Progenitor cell of endocrine pancreas (in vitro differentiated cells): ENCODE measurements at regions not wholly inside any gene's neighbourhood (a gene's known extent, or its start where the extent isn't known, plus 50 kb on each side); places are given as distances from the start of the nearest gene placed in this dataset.
"Not testable (repeated sequence)": the region's sequence is repeated elsewhere in the genome, so short reads cannot be mapped to it uniquely, and the experiment has no call there.

Source experiments
- DNase-seq: peaks from one replicate; pipeline ENCODE4 v3.0.0; 2021; ENCODE audit warnings: low spot score; ENCODE audit not compliant: unreplicated experiment
- H3K27ac Mint-ChIP-seq: 2 replicates; pipeline ENCODE4 v1.8.0; 2021; ENCODE audit warnings: mild to moderate bottlenecking, moderate library complexity, mixed read lengths
- H3K27me3 Mint-ChIP-seq: 2 replicates; pipeline ENCODE4 v1.8.0; 2021; ENCODE audit warnings: mixed read lengths
- H3K36me3 Mint-ChIP-seq: 2 replicates; pipeline ENCODE4 v1.8.0; 2022; ENCODE audit warnings: mixed read lengths; ENCODE audit not compliant: insufficient read depth
- H3K4me1 Mint-ChIP-seq: 2 replicates; pipeline ENCODE4 v1.8.0; 2021; ENCODE audit warnings: low read depth, mixed read lengths
- H3K4me3 Mint-ChIP-seq: 2 replicates; pipeline ENCODE4 v1.8.0; 2021; ENCODE audit warnings: low read depth, mild to moderate bottlenecking, moderate library complexity, mixed read lengths
- H3K9me3 Mint-ChIP-seq: 2 replicates; pipeline ENCODE4 v1.8.0; 2021; ENCODE audit warnings: low read depth, mixed read lengths
- TF ChIP-seq, protein P1 (sequence below): fragments of 200-600 bp; sonication (generic); IDR thresholded peaks from one replicate; pipeline ENCODE4 v1.5.0; 2021; ENCODE audit warnings: antibody characterized with exemption, mild to moderate bottlenecking; ENCODE audit not compliant: unreplicated experiment

DNA sequence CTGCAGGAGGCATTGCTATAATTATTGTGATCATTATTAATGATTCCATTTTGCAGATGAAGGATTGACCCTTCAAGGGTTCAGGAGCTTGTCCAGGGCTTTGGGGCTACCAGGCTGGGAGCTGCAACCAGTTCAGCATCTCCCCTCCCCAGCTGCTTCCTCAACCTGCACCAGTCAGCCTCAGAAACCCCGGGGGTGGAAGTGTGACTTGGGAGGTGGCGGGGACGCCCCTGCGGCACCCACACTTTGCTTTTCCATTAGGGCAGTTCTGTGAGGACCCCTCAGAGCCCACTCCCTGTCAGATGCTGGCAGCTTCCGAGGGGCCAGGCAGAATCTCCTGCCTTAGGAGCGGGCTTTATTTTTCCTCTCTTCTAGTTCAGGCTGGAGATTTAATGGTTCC, 85.6 kb downstream of the OLFM1 start:
- no peaks in the 10 kb centered on the region for H3K36me3 Mint-ChIP-seq
- DNase-seq: no peak
- H3K27ac Mint-ChIP-seq: no peak overlapping the region
- peaks cover 37% of the 10 kb centered on the region for H3K27me3 Mint-ChIP-seq
- H3K4me1 Mint-ChIP-seq: peaks cover 5% of the 10 kb centered on the region
- TF ChIP-seq, protein P1, sequence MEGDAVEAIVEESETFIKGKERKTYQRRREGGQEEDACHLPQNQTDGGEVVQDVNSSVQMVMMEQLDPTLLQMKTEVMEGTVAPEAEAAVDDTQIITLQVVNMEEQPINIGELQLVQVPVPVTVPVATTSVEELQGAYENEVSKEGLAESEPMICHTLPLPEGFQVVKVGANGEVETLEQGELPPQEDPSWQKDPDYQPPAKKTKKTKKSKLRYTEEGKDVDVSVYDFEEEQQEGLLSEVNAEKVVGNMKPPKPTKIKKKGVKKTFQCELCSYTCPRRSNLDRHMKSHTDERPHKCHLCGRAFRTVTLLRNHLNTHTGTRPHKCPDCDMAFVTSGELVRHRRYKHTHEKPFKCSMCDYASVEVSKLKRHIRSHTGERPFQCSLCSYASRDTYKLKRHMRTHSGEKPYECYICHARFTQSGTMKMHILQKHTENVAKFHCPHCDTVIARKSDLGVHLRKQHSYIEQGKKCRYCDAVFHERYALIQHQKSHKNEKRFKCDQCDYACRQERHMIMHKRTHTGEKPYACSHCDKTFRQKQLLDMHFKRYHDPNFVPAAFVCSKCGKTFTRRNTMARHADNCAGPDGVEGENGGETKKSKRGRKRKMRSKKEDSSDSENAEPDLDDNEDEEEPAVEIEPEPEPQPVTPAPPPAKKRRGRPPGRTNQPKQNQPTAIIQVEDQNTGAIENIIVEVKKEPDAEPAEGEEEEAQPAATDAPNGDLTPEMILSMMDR: no peak
- H3K4me3 Mint-ChIP-seq: no peak overlapping the region
- H3K9me3 Mint-ChIP-seq: no peaks in the 10 kb centered on the region

DNA sequence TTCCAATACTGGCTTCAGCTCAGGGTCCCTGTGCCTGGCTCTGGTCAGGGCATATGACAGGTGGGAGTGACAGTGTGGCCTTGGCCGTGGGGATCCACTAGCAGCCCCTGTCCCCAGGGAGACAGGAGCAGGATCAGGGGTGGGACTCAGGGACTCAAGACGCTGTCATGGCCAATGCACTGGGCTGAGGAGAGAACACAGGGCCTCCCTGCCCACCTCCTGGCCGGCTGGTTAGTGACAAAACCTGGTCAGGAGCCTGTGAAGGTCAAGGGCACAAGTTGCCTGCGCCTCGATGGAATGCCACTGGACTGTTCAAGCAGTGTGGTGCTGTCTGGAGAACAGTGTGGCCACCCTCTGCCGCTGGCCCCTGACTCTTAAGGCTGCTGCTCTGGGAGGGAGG, 86.8 kb downstream of the OLFM1 start:
- TF ChIP-seq, protein P1: no peak
- H3K27me3 Mint-ChIP-seq: peaks cover 29% of the 10 kb centered on the region
- H3K9me3 Mint-ChIP-seq: no peaks in the 10 kb centered on the region
- DNase-seq: no peak
- H3K36me3 Mint-ChIP-seq: no peaks in the 10 kb centered on the region
- H3K4me1 Mint-ChIP-seq: no peaks in the 10 kb centered on the region
- H3K4me3 Mint-ChIP-seq: no peak overlapping the region
- no peak overlapping the region for H3K27ac Mint-ChIP-seq

DNA sequence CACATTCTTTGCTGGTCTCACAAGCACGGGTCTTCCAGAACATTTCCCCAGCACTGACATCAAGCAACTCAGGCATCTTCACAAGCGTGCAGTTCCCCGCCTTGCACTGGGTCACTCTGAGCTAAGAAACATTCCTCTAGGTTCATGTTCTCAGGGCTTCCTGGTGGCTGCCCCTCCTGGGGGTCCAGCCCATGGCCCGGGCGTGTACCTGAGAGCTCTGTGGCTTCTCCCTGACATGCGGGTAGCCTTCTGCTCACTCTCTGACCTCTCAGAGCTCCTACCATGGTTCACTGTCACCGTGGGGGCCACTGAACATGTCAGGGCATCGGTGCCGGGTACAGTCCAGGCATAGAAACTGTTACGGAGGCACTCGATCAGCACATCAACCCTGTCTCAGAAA, 87.5 kb downstream of the OLFM1 start:
- no peaks in the 10 kb centered on the region for H3K9me3 Mint-ChIP-seq
- no peak overlapping the region for H3K4me3 Mint-ChIP-seq
- H3K36me3 Mint-ChIP-seq: no peaks in the 10 kb centered on the region
- no peak overlapping the region for H3K27ac Mint-ChIP-seq
- no peaks in the 10 kb centered on the region for H3K4me1 Mint-ChIP-seq
- H3K27me3 Mint-ChIP-seq: peaks cover 22% of the 10 kb centered on the region
- TF ChIP-seq, protein P1: no peak
- DNase-seq: no peak

DNA sequence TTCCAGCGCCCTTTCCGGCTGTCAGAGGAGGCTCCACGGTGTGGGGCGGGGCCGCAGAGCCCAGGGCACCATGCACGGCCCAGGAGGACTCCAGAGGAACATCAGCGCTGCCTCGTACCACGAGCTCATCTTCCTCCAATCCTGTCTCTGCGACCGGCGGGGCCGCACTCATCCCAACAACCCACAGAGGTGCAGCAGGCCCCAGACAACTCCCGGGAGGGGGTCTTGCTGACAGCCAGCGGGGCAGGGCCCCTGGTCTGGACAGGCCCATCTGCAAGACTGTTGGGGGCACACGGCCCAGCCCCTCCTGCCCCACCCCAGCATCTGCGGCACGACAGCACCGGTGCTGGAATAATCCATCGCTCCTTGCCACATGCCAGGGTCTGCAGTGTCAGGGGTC, 88.8 kb downstream of the OLFM1 start:
- Mint-ChIP-seq H3K4me1 (no peaks in the 10 kb centered on the region), H3K27ac (no peak overlapping the region), H3K27me3 (peaks cover 19% of the 10 kb centered on the region), H3K4me3 (no peak overlapping the region), H3K9me3 (no peaks in the 10 kb centered on the region), H3K36me3 (no peaks in the 10 kb centered on the region)
- TF ChIP-seq, protein P1: no peak
- no peak for DNase-seq

DNA sequence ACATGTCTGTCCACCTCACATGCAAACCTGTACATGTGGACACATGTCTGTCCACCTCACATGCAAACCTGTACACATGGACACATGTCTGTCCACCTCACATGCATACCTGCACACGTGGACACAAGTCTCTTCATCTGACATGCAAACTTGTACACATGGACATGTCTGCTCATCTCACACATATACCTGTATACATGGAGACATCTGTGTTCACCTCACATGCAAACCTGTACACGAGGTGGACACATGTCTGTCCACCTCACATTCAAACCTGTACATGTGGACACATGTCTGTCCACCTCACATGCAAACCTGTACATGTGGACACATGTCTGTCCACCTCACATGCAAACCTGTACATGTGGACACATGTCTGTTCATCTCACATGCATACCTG, 90.1 kb downstream of the OLFM1 start:
- DNase-seq, H3K4me3 Mint-ChIP-seq, H3K27ac Mint-ChIP-seq, H3K36me3 Mint-ChIP-seq, H3K4me1 Mint-ChIP-seq, H3K9me3 Mint-ChIP-seq: not testable (repeated sequence)
- peaks cover 18% of the 10 kb centered on the region for H3K27me3 Mint-ChIP-seq

DNA sequence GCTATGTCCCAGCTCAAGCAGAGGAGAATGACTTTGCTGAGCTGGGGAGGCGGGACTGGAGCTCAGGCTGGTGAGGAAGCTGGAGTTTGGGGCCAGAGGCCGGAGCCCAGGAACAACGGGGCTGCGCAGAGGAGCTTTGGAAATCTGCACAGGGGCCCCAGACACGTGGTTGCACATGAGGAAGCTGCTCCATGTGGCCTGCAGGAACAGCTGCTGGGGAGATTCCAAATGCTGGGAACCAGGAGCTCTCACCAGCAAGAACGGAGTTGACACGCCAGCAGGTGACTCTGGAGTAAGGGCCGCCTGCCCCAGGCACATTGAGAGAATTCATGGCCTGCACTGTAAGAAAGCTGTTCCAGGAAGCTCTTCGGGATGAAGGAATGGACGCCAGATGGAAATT, 91.0 kb downstream of the OLFM1 start:
- TF ChIP-seq, protein P1: no peak
- Mint-ChIP-seq H3K36me3 (no peaks in the 10 kb centered on the region), H3K27me3 (peaks cover 20% of the 10 kb centered on the region), H3K4me3 (no peak overlapping the region), H3K9me3 (no peaks in the 10 kb centered on the region), H3K4me1 (no peaks in the 10 kb centered on the region), H3K27ac (no peak overlapping the region)
- DNase-seq: no peak
